ENCODE measurements at regions not wholly inside any gene's neighbourhood (a gene's known extent, or its start where the extent isn't known, plus 50 kb on each side); places are given as distances from the start of the nearest gene placed in this dataset.

- no peak overlapping the region for H3K4me3 ChIP-seq (ENCODE audit: low read depth, low read length)
Measured at GRCh38 chr2:2935445-2936149, 442.0 kb downstream of the EIPR1 start.

- no peak overlapping the region for H3K4me3 ChIP-seq (ENCODE audit: low read depth, low read length)
Measured at GRCh38 chr2:2933426-2933825, 444.2 kb downstream of the EIPR1 start.

- no peak overlapping the region for H3K4me3 ChIP-seq (ENCODE audit: low read depth, low read length)
Measured at GRCh38 chr2:2932692-2933305, 444.8 kb downstream of the EIPR1 start.

GRCh38 chr2:2932189-2932588, 445.4 kb downstream of the EIPR1 start:
- no peak overlapping the region for H3K4me3 ChIP-seq (ENCODE audit: low read depth, low read length)

- no peak overlapping the region for H3K4me3 ChIP-seq (ENCODE audit: low read depth, low read length)
Measured at GRCh38 chr2:2931318-2932075, 446.1 kb downstream of the EIPR1 start.

GRCh38 chr2:2930841-2931240, 446.8 kb downstream of the EIPR1 start:
- no peak overlapping the region for H3K4me3 ChIP-seq (ENCODE audit: low read depth, low read length)

- H3K4me3 ChIP-seq (ENCODE audit: low read depth, low read length): no peak overlapping the region
Measured at GRCh38 chr2:2926858-2927175, 450.8 kb downstream of the EIPR1 start.

- no peak overlapping the region for H3K4me3 ChIP-seq (ENCODE audit: low read depth, low read length)
Measured at GRCh38 chr2:2926009-2926857, 451.4 kb downstream of the EIPR1 start.

- no peak overlapping the region for H3K4me3 ChIP-seq (ENCODE audit: low read depth, low read length)
Measured at GRCh38 chr2:2922156-2922555, 455.5 kb downstream of the EIPR1 start.

GRCh38 chr2:2921011-2921720, 456.5 kb downstream of the EIPR1 start:
- H3K4me3 ChIP-seq (ENCODE audit: low read depth, low read length): no peak overlapping the region

GRCh38 chr2:2919574-2920365, 457.8 kb downstream of the EIPR1 start:
- no peak overlapping the region for H3K4me3 ChIP-seq (ENCODE audit: low read depth, low read length)

GRCh38 chr2:2919026-2919425, 458.6 kb downstream of the EIPR1 start:
- H3K4me3 ChIP-seq (ENCODE audit: low read depth, low read length): no peak overlapping the region

GRCh38 chr2:2916621-2917020, 461.0 kb downstream of the EIPR1 start:
- no peak overlapping the region for H3K4me3 ChIP-seq (ENCODE audit: low read depth, low read length)

- H3K4me3 ChIP-seq (ENCODE audit: low read depth, low read length): no peak overlapping the region
Measured at GRCh38 chr2:2914252-2914651, 463.4 kb downstream of the EIPR1 start.

- H3K4me3 ChIP-seq (ENCODE audit: low read depth, low read length): no peak overlapping the region
Measured at GRCh38 chr2:2913601-2914120, 464.0 kb downstream of the EIPR1 start.

GRCh38 chr2:2912731-2913130, 464.9 kb downstream of the EIPR1 start:
- H3K4me3 ChIP-seq (ENCODE audit: low read depth, low read length): no peak overlapping the region

- H3K4me3 ChIP-seq (ENCODE audit: low read depth, low read length): no peak overlapping the region
Measured at GRCh38 chr2:2912293-2912692, 465.3 kb downstream of the EIPR1 start.

GRCh38 chr2:2910259-2910658, 467.4 kb downstream of the EIPR1 start:
- H3K4me3 ChIP-seq (ENCODE audit: low read depth, low read length): no peak overlapping the region

Measured in iPS-11a (cell line).